H1 (cell line): ENCODE measurements at regions not wholly inside any gene's neighbourhood (a gene's known extent, or its start where the extent isn't known, plus 50 kb on each side); places are given as distances from the start of the nearest gene placed in this dataset.

Experiments used
- CTCF ChIA-PET: fragments of 300-600 bp; sonication (Branson Sonifier 250); formaldehyde crosslinking; loops from one replicate; lab custom pipeline; 2021; ENCODE audit not compliant: partially characterized antibody; lab: Charles Lee
- POLR2A ChIA-PET: fragments of 300-600 bp; sonication (Branson Sonifier 250); formaldehyde crosslinking; loops from one replicate; lab custom pipeline; 2021; ENCODE audit warnings: inconsistent platforms; ENCODE audit not compliant: partially characterized antibody; lab: Charles Lee
- DNase-seq, 2 experiments: peaks; one replicate each; pipeline versions ENCODE4 v3.0.0 to v3.0.0-alpha.2; 2010 to 2022; ENCODE audit warnings: low spot score in 2 of 2, low read depth in 1 of 2, mixed read lengths in 1 of 2
- FAIRE-seq: peaks from 2 replicates; lab custom pipeline; 2011; peaks lifted over from hg19 to GRCh38; lab: Jason Lieb, UNC
- H2AFZ ChIP-seq: 2 replicates; pipeline ENCODE4 v1.8.1; 2012; ENCODE audit warnings: low read length, inconsistent platforms
- H2AK5ac ChIP-seq: 2 replicates; pipeline ENCODE4 v1.6.1; 2013; ENCODE audit warnings: low read depth, low read length
- H2BK120ac ChIP-seq: replicated peaks from 2 replicates; pipeline ENCODE3; 2013; ENCODE audit warnings: low read depth, low read length, inconsistent platforms
- H2BK12ac ChIP-seq: 2 replicates; pipeline ENCODE4 v1.6.1; 2013; ENCODE audit warnings: low read depth, low read length
- H2BK15ac ChIP-seq: 2 replicates; pipeline ENCODE4 v1.6.1; 2013; ENCODE audit warnings: low read length
- H2BK20ac ChIP-seq: 2 replicates; pipeline ENCODE4 v1.6.1; 2013; ENCODE audit warnings: low read length
- H2BK5ac ChIP-seq: 2 replicates; pipeline ENCODE4 v1.6.1; 2013; ENCODE audit warnings: low read depth, low read length
- H3K14ac ChIP-seq: 2 replicates; pipeline ENCODE4 v1.6.1; 2013; ENCODE audit warnings: inconsistent platforms; ENCODE audit not compliant: insufficient read length
- H3K18ac ChIP-seq: 2 replicates; pipeline ENCODE4 v1.6.1; 2013; ENCODE audit warnings: low read length; ENCODE audit errors: extremely low read depth
- H3K23ac ChIP-seq: 2 replicates; pipeline ENCODE4 v1.6.1; 2013; ENCODE audit warnings: inconsistent platforms; ENCODE audit not compliant: insufficient read length
- H3K23me2 ChIP-seq: 2 replicates; pipeline ENCODE4 v1.6.1; 2013; ENCODE audit warnings: low read depth, low read length
- H3K27ac ChIP-seq: 2 replicates; pipeline ENCODE4 v1.6.1; 2011; ENCODE audit warnings: low read depth, low read length, inconsistent platforms
- H3K27me3 ChIP-seq, 4 experiments: replicated peaks in 1 of 4; 1 replicate in 1 of 4; 2 replicates in 3 of 4; pipeline versions ENCODE4 v1.6.1 to v1.8.1; 2011 to 2013; ENCODE audit warnings: low read length in 3 of 4, mild to moderate bottlenecking in 3 of 4, inconsistent platforms in 2 of 4, mixed read lengths in 2 of 4, moderate library complexity in 1 of 4; ENCODE audit not compliant: control insufficient read depth in 3 of 4, insufficient read depth in 3 of 4; ENCODE audit errors: extremely low read depth in 1 of 4
- H3K36me3 ChIP-seq, 4 experiments: 2 replicates each; pipeline versions ENCODE4 v1.6.1 to v1.8.1; 2011 to 2013; ENCODE audit warnings: mild to moderate bottlenecking in 4 of 4, low read length in 3 of 4, moderate library complexity in 2 of 4, control low read depth in 1 of 4, inconsistent platforms in 1 of 4; ENCODE audit not compliant: insufficient read depth in 4 of 4, control insufficient read depth in 2 of 4
- H3K4ac ChIP-seq: replicated peaks from 2 replicates; pipeline ENCODE3; 2013; ENCODE audit warnings: low read length, low read depth, mixed read lengths, inconsistent platforms; ENCODE audit not compliant: insufficient read length
- H3K4me1 ChIP-seq, 4 experiments: replicated peaks in 1 of 4; 1 replicate in 1 of 4; 2 replicates in 3 of 4; pipeline versions ENCODE4 v1.6.1 to v1.8.1; 2011 to 2013; ENCODE audit warnings: low read length in 3 of 4, inconsistent platforms in 2 of 4, mixed read lengths in 1 of 4; ENCODE audit not compliant: insufficient read depth in 4 of 4, control insufficient read depth in 3 of 4
- H3K4me2 ChIP-seq, 2 experiments: 2 replicates each; pipeline versions ENCODE4 v1.6.1 to v1.8.1; 2011 to 2013; ENCODE audit warnings: low read depth in 2 of 2, low read length in 2 of 2, control low read depth in 1 of 2, inconsistent platforms in 1 of 2, mild to moderate bottlenecking in 1 of 2; ENCODE audit not compliant: insufficient read depth in 1 of 2
- H3K4me3 ChIP-seq, 4 experiments: fragments of 200-600, 300-600 bp in 1 of 4; sonication (generic), shearing (Covaris generic), sonication (Bioruptor Twin) in 1 of 4; 2 replicates each; pipeline versions ENCODE4 v1.5.1 to v1.8.1; 2011 to 2016; ENCODE audit warnings: low read length in 4 of 4, low read depth in 3 of 4, control low read depth in 2 of 4, inconsistent platforms in 2 of 4, mild to moderate bottlenecking in 2 of 4, mixed read lengths in 1 of 4, moderate library complexity in 1 of 4; ENCODE audit not compliant: insufficient read depth in 2 of 4; ENCODE audit errors: extremely low read depth in 1 of 4
- H3K56ac ChIP-seq: replicated peaks from 2 replicates; pipeline ENCODE3; 2013; ENCODE audit warnings: low read depth, mild to moderate bottlenecking, mixed read lengths, low read length, inconsistent platforms; ENCODE audit not compliant: insufficient read length
- H3K79me1 ChIP-seq: 2 replicates; pipeline ENCODE4 v1.6.1; 2013; ENCODE audit warnings: low read depth, low read length, control low read depth
- H3K79me2 ChIP-seq, 2 experiments: 2 replicates each; pipeline versions ENCODE4 v1.6.1 to v1.8.1; 2012 to 2013; ENCODE audit warnings: low read length in 2 of 2, mild to moderate bottlenecking in 2 of 2, inconsistent platforms in 1 of 2; ENCODE audit not compliant: insufficient read depth in 2 of 2, control insufficient read depth in 1 of 2
- H3K9ac ChIP-seq, 4 experiments: replicated peaks in 1 of 4; 1 replicate in 1 of 4; 2 replicates in 3 of 4; pipeline versions ENCODE4 v1.6.1 to v1.8.1; 2011 to 2013; ENCODE audit warnings: low read depth in 3 of 4, low read length in 3 of 4, control low read depth in 2 of 4, mild to moderate bottlenecking in 2 of 4, moderate library complexity in 2 of 4, inconsistent platforms in 1 of 4; ENCODE audit errors: extremely low read depth in 1 of 4
- H3K9me3 ChIP-seq, 2 experiments: 2 replicates each; pipeline versions ENCODE4 v1.6.1 to v1.8.1; 2012 to 2013; ENCODE audit warnings: mild to moderate bottlenecking in 2 of 2, moderate library complexity in 2 of 2, control low read depth in 1 of 2, inconsistent platforms in 1 of 2, low read depth in 1 of 2, low read length in 1 of 2, mixed read lengths in 1 of 2; ENCODE audit not compliant: insufficient read depth in 2 of 2
- H4K20me1 ChIP-seq, 2 experiments: replicated peaks in 1 of 2; 2 replicates each; pipeline versions ENCODE3 to v1.8.1; 2011 to 2013; ENCODE audit warnings: inconsistent platforms in 2 of 2, low read length in 2 of 2, mild to moderate bottlenecking in 1 of 2; ENCODE audit not compliant: insufficient read depth in 2 of 2, control insufficient read depth in 1 of 2
- H4K5ac ChIP-seq: 2 replicates; pipeline ENCODE4 v1.6.1; 2013; ENCODE audit warnings: low read length, low read depth, mixed read lengths, inconsistent platforms; ENCODE audit not compliant: insufficient read length
- H4K8ac ChIP-seq: 2 replicates; pipeline ENCODE4 v1.8.0; 2013; ENCODE audit warnings: mild to moderate bottlenecking, moderate library complexity, low read length, inconsistent platforms; ENCODE audit not compliant: insufficient read depth; ENCODE audit errors: extremely low read depth
- H4K91ac ChIP-seq: replicated peaks from 2 replicates; pipeline ENCODE3; 2013; ENCODE audit warnings: low read length, mixed read lengths, inconsistent platforms; ENCODE audit not compliant: insufficient read length
- ATF3 ChIP-seq: IDR thresholded peaks from 2 replicates; pipeline ENCODE4 v1.6.1; 2011; ENCODE audit warnings: low read depth, mild to moderate bottlenecking, low read length; ENCODE audit not compliant: insufficient read depth
- CHD2 ChIP-seq: IDR thresholded peaks from 2 replicates; pipeline ENCODE4 v1.6.1; 2012; ENCODE audit warnings: low read length, improper control_type of control experiment
- HDAC6 ChIP-seq: IDR thresholded peaks from one replicate; pipeline ENCODE4 v1.7.1; 2012; ENCODE audit warnings: low read depth, mild to moderate bottlenecking, inconsistent platforms, low read length, moderate library complexity
- RXRA ChIP-seq: IDR thresholded peaks from 2 replicates; pipeline ENCODE4 v1.6.1; 2011; ENCODE audit warnings: low read depth, mild to moderate bottlenecking, low read length, moderate library complexity; ENCODE audit not compliant: insufficient read depth
- SAP30 ChIP-seq: fragments of 300-600 bp; sonication (generic); IDR thresholded peaks from 2 replicates; pipeline ENCODE4 v1.7.1; 2012; ENCODE audit warnings: low read length, moderate library complexity, mild to moderate bottlenecking, inconsistent platforms; ENCODE audit not compliant: insufficient read depth, insufficient replicate concordance
- SIN3A ChIP-seq, 2 experiments: IDR thresholded peaks in 1 of 2; conservative IDR thresholded peaks in 1 of 2; 2 replicates each; pipeline ENCODE4 v1.6.1; 2011 to 2012; ENCODE audit warnings: low read length in 2 of 2, improper control_type of control experiment in 1 of 2, low read depth in 1 of 2, mild to moderate bottlenecking in 1 of 2
- SIRT6 ChIP-seq: IDR thresholded peaks from one replicate; pipeline ENCODE4 v1.7.1; 2012; ENCODE audit warnings: low read length, inconsistent platforms
- SRF ChIP-seq: IDR thresholded peaks from 2 replicates; pipeline ENCODE4 v1.6.1; 2011; ENCODE audit warnings: mild to moderate bottlenecking, low read depth, low read length, moderate library complexity
- SUZ12 ChIP-seq: fragments of 200-600 bp; sonication (generic); IDR thresholded peaks from 2 replicates; pipeline ENCODE4 v1.6.1; 2012; ENCODE audit warnings: mild to moderate bottlenecking, inconsistent platforms, low read length, moderate library complexity, mixed read lengths
- TAF7 ChIP-seq: optimal IDR thresholded peaks from 2 replicates; pipeline ENCODE3; 2011; ENCODE audit warnings: low read depth, mild to moderate bottlenecking, inconsistent platforms, low read length, moderate library complexity, borderline replicate concordance
- TEAD4 ChIP-seq: IDR thresholded peaks from 2 replicates; pipeline ENCODE4 v1.6.1; 2012; ENCODE audit warnings: low read depth, low read length, inconsistent platforms, mixed read lengths
- YY1 ChIP-seq: IDR thresholded peaks from 2 replicates; pipeline ENCODE4 v1.6.1; 2011; ENCODE audit warnings: low read depth, mild to moderate bottlenecking, low read length
- WGBS, 2 experiments: shearing (Covaris generic) in 1 of 2; methylation state at CpG; one replicate each; pipeline versions ENCODE4 v1.1.6 to v1.1.7; 2013 to 2015; ENCODE audit warnings: low lambda C conversion rate in 2 of 2, mixed read lengths in 2 of 2, inconsistent platforms in 1 of 2, low coverage in 1 of 2, missing lambda C conversion rate in 1 of 2; ENCODE audit not compliant: insufficient replicate concordance in 2 of 2, insufficient coverage in 1 of 2, insufficient read length in 1 of 2; ENCODE audit errors: extremely low coverage in 1 of 2, missing lambda C conversion rate in 1 of 2; 5-methylcytosine and 5-hydroxymethylcytosine counted together

GRCh38 chr9:17905366-17905765, 326.5 kb downstream of the SH3GL2 start:
- Histone ChIP-seq H3K36me3 (no peaks in the 10 kb centered on the region), H2AK5ac (no peak overlapping the region), H3K27ac (no peak overlapping the region)
- no peak for FAIRE-seq
- POLR2A ChIA-PET = interaction anchor here (1.2 kb wide), 1 partner anchor 295 kb away, joined by 3 read pairs; no protein-coding TSS in a partner anchor
- CTCF ChIA-PET = interaction anchor here (0.7 kb wide), 1 partner anchor 22 kb away, joined by 3 read pairs; no protein-coding TSS in a partner anchor
- TF ChIP-seq SAP30 (no peak), TEAD4 (no peak), SUZ12 (no peak), YY1 (no peak), SIN3A (conservative IDR thresholded peaks at IDR 0.05 in 1 of 2, IDR thresholded peaks at IDR 0.05 in 1 of 2; ENCODE audit: low read depth in 1 of 2, low read length in 2 of 2) (no peak), HDAC6 (no peak), TAF7 (no peak), SRF (no peak), ATF3 (no peak), CHD2 (no peak), RXRA (no peak), SIRT6 (no peak)
- TF ChIP-seq, all 59 proteins: peak for 0
- no peak overlapping the region for H3K56ac ChIP-seq
- H3K9me3 ChIP-seq = no peaks in the 10 kb centered on the region
- H3K4ac ChIP-seq = no peak overlapping the region
- no peak overlapping the region for H2BK5ac ChIP-seq
- no peaks in the 10 kb centered on the region for H3K79me1 ChIP-seq
- no peak overlapping the region for H2AFZ ChIP-seq
- peak overlapping the region; percentile 87 to 97 for H3K4me2 ChIP-seq
- peaks cover 0 to 4% (median 2%) of the 10 kb centered on the region in 4 experiments; a peak in 3 of 7 replicates for H3K4me1 ChIP-seq
- H3K4me3 ChIP-seq = peak overlapping the region in 1 of 4 experiments; percentile 60; a peak in 2 of 8 replicates
- H4K8ac ChIP-seq = no peak overlapping the region
- 48% methylated on average over 9 of the region's 9 CpGs; no CpG with 5 or more reads in 1 of the 2 experiments for WGBS, 2 experiments
- no peak overlapping the region for H4K5ac ChIP-seq
- H2BK12ac ChIP-seq = no peak overlapping the region
- no peaks in the 10 kb centered on the region for H3K79me2 ChIP-seq
- no peak overlapping the region for H3K9ac ChIP-seq
- H2BK15ac ChIP-seq = no peak overlapping the region
- H4K20me1 ChIP-seq = no peaks in the 10 kb centered on the region
- no peak for DNase-seq
- H2BK20ac ChIP-seq = no peak overlapping the region
- no peak overlapping the region for H4K91ac ChIP-seq
- no peak overlapping the region for H3K23ac ChIP-seq
- peaks cover 8% of the 10 kb centered on the region for H3K23me2 ChIP-seq
- H2BK120ac ChIP-seq = no peak overlapping the region
- no peak overlapping the region for H3K14ac ChIP-seq
- H3K27me3 ChIP-seq = peaks cover 12 to 48% (median 42%) of the 10 kb centered on the region in 4 experiments
- no peak overlapping the region for H3K18ac ChIP-seq
